ENCODE measurements at regions not wholly inside any gene's neighbourhood (a gene's known extent, or its start where the extent isn't known, plus 50 kb on each side); places are given as distances from the start of the nearest gene placed in this dataset.
"Not testable (repeated sequence)": the region's sequence is repeated elsewhere in the genome, so short reads cannot be mapped to it uniquely, and the experiment has no call there.

DNA sequence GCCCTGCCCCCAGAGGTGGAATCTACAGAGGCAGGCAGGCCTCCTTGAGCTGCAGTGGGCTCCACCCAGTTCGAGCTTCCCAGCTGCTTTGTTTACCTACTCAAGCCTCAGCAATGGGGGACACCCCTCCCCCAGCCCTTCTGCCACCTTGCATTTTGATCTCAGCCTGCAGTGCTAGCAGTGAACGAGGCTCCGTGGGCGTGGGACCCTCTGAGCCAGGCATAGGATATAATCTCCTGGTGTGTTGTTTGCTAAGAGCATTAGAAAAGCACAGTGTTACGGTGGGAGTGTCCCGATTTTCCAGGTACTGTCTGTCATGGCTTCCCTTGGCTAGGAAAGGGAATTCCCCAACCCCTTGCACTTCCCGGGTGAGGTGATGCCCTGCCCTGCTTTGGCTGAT is 76.7 kb upstream of the BMP4 start:
- TF ChIP-seq, protein P1, sequence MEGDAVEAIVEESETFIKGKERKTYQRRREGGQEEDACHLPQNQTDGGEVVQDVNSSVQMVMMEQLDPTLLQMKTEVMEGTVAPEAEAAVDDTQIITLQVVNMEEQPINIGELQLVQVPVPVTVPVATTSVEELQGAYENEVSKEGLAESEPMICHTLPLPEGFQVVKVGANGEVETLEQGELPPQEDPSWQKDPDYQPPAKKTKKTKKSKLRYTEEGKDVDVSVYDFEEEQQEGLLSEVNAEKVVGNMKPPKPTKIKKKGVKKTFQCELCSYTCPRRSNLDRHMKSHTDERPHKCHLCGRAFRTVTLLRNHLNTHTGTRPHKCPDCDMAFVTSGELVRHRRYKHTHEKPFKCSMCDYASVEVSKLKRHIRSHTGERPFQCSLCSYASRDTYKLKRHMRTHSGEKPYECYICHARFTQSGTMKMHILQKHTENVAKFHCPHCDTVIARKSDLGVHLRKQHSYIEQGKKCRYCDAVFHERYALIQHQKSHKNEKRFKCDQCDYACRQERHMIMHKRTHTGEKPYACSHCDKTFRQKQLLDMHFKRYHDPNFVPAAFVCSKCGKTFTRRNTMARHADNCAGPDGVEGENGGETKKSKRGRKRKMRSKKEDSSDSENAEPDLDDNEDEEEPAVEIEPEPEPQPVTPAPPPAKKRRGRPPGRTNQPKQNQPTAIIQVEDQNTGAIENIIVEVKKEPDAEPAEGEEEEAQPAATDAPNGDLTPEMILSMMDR (IDR thresholded peaks at IDR 0.05), result not testable (repeated sequence)
- not testable (repeated sequence) for TF ChIP-seq POLR2A (IDR thresholded peaks at IDR 0.05)

Measured in right lobe of liver (tissue), 4 donors.